SU-DHL-6 (cell line): ENCODE measurements at regions not wholly inside any gene's neighbourhood (a gene's known extent, or its start where the extent isn't known, plus 50 kb on each side); places are given as distances from the start of the nearest gene placed in this dataset.

Source experiments
- EZH2phosphoT487 ChIP-seq: fragments of 200-600 bp; sonication (generic), shearing (Covaris generic); conservative IDR thresholded peaks from 2 replicates; pipeline ENCODE4 v1.6.1; 2018; ENCODE audit warnings: mild to moderate bottlenecking, antibody characterized with exemption, low read length, moderate library complexity, mixed read lengths
- TF ChIP-seq, protein P1 (sequence below): fragments of 200-600 bp; sonication (generic); IDR thresholded peaks from one replicate; pipeline ENCODE4 v1.5.1; 2017; ENCODE audit warnings: antibody characterized with exemption, mild to moderate bottlenecking, low read length, moderate library complexity; ENCODE audit not compliant: insufficient read depth, poor library complexity, severe bottlenecking

DNA sequence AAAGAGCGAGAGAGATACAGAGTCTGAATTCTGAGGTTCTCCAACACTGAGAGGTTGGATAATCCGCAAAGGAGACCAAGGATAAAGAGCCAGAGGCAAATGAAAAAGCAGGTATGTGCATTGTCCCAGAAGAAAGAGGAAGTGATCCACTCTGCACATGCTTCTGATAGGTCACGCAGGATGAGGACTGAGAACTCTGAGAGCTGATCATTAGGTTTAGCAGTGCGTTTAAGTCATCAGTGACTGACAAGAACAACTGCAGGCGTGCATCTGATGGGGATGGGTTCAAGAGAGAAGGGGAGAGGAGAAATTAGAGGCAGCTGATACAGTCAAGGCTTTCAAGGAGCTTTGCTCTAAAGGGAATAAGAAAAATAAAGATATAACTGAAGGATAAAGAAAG is 301.2 kb upstream of the SGK1 start:
- TF ChIP-seq, protein P1, sequence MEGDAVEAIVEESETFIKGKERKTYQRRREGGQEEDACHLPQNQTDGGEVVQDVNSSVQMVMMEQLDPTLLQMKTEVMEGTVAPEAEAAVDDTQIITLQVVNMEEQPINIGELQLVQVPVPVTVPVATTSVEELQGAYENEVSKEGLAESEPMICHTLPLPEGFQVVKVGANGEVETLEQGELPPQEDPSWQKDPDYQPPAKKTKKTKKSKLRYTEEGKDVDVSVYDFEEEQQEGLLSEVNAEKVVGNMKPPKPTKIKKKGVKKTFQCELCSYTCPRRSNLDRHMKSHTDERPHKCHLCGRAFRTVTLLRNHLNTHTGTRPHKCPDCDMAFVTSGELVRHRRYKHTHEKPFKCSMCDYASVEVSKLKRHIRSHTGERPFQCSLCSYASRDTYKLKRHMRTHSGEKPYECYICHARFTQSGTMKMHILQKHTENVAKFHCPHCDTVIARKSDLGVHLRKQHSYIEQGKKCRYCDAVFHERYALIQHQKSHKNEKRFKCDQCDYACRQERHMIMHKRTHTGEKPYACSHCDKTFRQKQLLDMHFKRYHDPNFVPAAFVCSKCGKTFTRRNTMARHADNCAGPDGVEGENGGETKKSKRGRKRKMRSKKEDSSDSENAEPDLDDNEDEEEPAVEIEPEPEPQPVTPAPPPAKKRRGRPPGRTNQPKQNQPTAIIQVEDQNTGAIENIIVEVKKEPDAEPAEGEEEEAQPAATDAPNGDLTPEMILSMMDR = no peak
- no peak for TF ChIP-seq EZH2phosphoT487
